ENCODE measurements at regions not wholly inside any gene's neighbourhood (a gene's known extent, or its start where the extent isn't known, plus 50 kb on each side); places are given as distances from the start of the nearest gene placed in this dataset.
A peak's percentile ranks its signal among the peaks of the same experiment; 100 is the strongest.

DNA sequence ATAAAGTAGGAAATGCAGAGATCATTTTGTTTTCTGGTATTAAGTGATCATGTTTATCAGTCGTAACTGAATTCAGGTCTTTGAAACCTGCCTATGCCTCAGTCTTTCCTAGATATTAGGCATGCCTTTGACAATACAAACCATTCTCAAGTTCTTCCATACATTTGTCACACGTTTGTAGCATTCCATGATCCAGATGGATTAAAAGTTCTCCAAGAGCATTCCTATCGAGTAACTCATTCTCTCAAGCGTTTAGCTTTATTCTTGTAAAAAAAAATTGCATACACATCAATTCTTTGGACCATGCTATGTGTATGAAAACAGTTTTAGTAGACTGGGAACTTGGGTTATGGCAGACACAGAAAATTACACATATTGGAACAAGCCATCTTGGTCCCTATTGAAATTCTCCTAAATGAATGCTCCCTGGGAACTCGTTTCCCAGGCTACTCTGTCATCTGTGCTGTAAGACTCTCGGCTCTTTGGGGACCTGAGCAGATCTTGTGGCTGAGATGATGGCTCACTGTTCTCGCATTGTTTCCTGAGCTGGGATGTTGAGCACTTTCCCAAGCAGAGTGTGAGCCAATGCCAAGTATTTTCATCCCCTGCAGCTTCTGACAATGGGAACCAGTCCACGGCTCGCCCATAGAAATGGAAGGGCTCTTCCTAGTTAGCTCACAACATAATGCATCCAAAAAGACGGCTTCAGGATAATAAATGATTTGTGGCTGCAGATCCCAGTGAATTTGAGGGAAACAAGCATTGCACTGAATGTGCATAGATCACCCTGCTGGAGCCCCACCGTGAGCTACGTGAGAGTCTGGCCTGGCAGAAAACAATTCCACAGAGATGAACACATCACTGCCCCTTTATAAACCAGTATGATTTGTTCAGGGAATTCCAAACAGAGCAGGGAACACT is 230.2 kb downstream of the IRX1 start:
- peak; percentile 36 for DNase-seq (ENCODE audit: low read depth)

DNA sequence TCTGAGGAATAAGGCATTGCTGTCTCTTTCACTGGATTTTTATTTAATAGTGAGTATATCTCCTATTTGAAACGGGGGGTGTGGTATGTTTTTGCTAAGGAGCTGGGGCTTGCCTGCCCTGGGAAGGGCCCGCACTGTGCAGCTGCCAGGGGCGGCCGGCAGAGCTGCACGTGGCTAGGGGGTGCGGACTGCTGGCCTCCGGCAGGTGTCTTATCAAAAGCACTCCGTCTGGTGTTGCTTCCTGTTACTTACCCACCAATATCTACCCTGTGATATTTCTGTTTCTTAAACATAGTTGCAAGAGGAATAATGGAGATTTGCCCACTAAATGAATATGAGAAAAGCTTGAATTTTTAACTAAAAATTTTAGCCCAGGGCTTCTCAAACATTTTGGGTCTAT is 232.0 kb downstream of the IRX1 start:
- no peak for DNase-seq (ENCODE audit: low read depth)

DNA sequence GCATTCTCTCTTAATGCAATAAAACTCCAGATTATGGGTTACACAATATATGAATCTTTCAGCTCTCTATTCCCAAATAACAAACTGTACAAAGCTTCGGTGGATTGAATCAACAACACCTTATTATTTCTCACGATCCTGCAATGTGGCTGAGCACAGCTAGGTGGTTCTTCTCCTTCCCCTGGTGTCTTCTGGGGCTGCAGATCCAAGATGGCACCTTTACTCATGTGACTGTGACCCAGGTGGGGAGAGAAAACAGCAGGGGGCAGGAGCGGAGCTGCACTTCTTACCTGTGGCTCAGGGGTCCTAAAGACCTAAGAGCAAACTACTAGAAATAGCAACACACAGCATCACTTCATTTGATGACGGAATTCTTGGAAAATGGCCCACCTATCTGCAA is 233.1 kb downstream of the IRX1 start:
- DNase-seq (ENCODE audit: low read depth) = no peak

DNA sequence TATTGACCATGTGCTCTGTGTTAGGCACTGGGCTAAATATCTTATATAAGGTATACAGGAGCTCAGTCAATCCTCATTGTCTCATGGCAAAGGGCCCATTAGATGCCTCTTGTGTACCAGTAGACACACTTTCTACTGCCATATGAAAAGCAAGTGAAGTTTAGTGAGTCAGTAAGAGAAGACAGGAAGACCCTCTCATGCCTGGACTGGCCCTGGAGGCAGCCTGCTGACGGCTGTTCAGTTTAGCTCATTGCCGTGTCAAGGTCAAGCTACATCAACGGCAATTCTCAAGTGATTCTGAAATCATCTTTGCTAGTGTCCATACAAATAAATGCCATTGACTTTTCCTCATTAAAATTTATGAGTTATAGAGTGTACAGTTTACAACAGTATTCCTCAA is 237.9 kb downstream of the IRX1 start:
- DNase-seq (ENCODE audit: low read depth) = no peak

DNA sequence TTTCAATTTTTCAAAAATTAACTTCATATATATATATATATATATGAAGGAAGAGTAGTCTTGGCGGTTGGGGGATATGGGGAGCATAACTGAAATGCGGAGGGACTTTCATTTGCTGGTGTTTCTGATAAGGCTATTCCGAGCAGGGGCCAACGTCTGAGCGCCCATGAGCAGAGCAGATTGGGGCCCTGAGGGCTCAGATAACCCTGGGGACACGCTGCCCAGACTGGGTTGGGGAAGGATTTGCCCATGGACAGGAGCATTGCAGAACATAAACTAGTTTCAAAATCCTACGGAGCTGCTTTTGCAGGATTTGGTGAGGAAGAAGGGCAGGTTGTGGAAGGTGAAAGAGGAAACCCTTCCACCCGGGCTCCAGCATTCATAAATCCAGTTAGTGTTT is 240.2 kb downstream of the IRX1 start:
- no peak for DNase-seq (ENCODE audit: low read depth)

DNA sequence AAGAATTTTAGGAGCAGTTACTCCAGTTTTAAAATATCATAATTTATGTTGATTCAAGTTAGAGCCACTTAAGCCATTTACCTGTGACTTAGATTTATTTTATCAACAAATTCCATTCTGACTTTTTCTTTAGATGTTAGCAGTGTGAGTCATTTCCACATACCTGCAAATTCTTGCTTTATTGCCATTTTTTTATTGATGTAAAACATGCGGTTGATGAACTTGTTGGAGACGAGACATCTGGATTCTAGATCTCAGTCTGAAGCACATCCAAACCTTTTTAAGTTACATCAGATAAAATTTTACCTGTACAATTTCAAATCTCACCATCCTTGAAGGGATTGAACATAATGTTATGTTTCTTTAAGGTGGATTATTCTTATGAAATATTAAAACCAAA is 240.9 kb downstream of the IRX1 start:
- DNase-seq (ENCODE audit: low read depth) = no peak

DNA sequence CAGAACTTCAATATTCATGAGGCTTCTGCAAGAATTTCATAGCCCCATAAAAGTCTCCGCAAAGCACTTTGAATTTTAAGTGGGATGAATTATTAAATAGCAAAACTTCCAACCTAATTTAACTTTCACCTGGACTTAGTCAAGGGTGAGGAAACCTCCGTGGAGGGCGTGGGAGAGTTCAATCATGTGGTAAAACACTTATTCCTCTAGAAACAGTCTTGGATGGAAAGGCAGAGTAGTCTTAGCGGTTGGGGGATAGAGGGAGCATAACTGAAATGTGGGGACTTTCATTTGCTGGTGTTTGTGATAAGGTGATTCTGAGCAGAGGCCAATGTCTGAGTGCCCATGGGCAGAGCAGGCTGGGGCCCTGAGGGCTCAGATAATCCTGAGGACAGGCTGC is 241.9 kb downstream of the IRX1 start:
- DNase-seq (ENCODE audit: low read depth) = no peak

DNA sequence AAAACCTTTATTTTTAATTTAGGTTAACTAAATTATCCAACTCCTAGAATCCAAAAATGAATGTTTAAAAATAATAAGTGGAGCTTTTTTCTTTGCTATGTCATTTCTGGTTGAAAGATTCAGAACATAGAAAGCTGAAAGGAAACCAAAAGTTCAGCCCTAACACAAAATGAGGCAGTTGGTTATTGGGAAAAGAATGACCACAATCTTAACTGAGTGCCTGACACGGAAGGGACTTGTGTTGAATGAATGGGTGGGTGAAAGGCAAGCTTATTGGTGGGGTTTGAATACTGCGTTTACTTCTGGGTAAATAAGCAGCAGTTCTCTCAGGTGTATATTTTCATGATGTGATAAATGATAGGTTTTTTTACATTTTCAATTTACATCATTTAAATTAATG is 243.5 kb downstream of the IRX1 start:
- no peak for DNase-seq (ENCODE audit: low read depth)

DNA sequence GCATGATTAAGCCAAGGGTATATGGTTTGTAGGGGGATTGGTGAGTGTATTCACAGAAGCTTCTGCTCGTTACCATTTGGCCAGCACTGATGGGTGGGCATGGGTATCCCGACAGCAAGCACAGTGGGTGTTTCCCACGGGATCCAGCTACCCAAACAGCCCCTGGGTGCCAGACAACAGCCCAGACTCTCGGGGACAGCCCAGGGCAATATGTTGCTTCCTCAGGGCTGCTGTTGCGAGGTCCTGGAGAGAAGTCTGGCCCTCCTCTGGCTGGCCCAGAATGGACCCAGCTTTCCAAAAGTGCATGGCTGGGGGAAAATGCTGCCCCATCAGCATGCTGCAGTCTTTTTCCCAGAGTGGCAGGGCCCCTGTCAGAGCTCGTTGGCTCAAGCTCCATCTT is 247.0 kb downstream of the IRX1 start:
- no peak for DNase-seq (ENCODE audit: low read depth)

DNA sequence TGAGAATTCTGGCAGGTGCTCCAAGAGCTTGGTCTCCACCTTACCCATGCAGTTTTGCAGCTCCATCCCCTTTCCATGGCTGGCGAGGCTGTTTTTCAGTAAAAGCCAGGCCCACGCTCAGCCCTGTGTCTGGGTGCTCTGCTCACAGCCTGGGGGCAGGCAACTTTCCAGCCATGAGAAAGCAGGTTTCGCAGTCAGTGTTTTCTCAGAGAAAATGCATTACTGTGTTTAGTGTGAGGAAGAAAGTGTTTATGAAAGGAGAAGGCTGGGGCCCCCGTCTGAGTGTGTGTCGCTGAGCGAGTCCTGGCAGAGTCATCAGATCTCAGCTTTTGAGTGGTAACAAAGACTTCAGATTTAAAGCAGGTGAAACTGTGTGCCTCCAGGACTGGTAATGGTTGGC is 248.1 kb downstream of the IRX1 start:
- no peak for DNase-seq (ENCODE audit: low read depth)

DNA sequence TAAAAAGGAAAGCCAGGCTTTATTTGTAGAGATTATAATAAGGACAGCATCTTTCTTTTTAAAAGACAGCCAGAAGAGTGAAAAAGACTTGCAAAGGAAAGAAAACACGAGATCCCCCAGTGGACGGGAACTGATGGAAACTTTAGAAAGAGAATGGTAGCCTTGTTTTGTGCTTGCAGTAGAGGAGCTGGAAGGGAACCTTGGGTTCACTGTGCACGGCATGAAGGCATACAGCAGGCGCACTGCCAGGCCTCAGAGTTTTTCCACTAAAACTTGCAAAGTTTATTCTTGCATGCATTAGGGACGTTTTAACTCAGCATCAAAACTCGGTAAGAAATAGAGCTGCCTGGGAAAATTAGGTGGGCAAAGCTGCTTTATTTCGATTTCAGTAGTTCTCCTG is 248.6 kb downstream of the IRX1 start:
- no peak for DNase-seq (ENCODE audit: low read depth)

DNA sequence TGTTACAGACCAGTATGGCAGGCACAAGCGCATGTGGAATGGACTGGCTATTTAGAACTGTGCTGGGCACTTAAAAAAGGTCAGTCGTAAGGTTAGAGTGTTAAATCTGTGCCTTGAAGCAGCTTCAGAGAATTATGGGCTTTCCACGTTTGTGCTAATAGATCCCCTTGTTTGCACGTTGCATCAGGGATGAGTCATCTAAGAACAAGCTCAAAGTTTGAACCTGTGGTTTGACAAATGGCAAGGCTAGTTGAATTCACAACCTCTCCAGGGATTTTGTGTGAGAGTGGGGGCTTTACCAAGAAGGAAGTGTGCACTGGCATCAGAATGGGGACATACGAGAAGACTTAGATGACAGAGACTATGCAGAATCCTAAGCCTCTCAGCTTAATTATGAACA is 249.6 kb downstream of the IRX1 start:
- peak; percentile 41 for DNase-seq (ENCODE audit: low read depth)

DNA sequence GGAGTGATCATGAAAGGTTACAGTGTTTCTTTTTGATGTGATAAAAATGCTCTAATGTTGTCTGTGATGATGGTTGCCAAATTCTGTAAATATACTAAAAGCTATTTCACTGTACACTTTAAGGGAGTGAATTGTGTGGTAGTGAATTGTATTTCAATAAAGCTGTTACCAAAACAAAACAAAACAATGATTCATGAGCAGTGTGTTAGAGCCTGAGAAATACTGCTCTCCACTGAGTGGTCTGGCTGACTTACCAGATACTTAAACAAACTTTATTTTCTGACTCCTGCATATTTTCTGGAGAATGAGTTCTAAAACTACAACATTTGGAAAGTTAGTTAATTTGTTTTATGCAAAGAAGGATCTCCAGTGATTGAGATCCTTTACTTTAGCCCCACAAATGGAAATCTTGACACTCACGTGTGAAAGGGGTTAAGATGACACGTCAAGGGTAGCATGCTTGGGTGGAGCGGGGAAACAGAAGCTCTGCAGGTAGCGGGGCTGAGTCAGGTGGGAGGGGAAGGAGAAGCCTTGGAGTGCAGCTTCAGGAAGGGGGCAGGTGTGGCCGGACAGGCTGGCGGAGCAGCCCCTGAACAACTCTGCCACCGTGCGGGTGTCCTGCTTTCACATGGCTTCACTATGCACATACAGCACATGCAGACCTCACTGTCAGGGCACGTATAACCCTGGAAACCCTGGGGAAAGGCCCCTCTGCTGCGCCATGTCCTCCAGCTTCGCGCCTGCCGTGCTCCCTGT is 256.7 kb downstream of the IRX1 start:
- peak; percentile 41 for DNase-seq (ENCODE audit: low read depth)

DNA sequence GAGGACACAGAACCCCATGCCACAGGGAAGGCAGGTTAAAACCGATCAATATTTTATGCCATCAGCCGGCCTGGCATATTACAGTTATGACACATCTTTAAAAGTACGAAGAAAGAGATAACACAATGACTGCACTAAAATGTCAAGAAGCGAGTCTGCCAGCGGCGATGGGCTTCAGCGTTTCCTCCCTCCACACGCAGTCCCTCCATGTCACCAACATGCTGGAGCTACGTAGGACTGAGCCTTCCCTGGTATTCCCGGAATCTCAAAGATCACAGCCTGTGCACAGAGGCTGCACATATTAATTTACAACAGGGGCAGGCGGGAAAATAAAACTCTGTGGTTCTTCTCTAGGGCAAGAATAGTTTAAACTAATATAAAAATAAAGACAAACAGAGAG is 257.7 kb downstream of the IRX1 start:
- DNase-seq (ENCODE audit: low read depth) = peak; percentile 25

DNA sequence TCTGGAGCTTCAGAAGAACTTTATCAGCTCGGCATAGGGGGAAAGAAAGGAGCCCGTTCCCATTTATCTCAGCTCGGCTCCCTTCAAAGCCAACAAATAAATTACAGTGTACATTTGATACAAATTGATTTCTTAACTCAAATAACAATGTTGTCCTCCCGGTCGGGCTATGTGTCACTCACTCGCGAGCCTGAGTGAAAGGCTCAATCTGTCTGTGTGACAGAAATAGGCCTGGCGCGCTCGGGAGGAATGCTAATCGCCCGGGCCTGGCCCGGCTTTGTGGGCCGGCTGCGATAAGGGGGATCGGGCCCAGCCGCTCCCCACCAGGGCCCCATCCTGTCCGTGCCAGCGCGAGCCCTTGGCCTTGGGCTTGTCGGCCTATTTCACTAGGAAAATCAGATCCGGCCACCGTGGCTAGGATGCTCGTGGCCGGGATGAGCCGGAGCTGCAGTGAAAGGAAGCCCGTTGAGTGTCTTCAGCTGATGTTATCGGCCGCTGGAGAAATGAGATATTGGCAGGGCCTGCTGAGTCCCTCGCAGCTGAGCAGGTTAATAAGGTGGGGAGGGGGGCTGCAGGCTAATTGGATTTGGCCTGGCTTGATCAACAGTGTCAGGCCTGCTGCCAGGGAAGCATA is 258.7 kb downstream of the IRX1 start:
- no peak for DNase-seq (ENCODE audit: low read depth)

DNA sequence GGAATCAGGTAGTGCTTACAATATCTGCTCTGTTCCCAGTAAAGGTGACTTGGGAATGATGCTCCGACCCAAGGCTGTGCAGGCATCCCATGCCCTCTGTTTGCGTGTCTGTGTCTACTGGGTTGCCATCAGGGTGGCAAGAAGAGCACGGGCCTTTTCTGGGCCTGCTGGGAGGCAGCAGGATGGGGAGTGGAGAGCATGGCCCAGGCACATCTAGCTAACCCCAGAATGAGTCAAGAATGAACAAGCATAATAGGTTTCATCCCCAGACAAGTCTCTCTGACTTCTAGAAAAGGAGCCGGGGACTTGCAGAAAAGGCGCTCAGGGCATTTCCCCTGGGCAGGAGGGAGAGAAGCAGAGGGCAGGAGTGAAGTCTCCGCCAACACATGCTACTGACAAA is 260.4 kb downstream of the IRX1 start:
- DNase-seq (ENCODE audit: low read depth) = no peak

DNA sequence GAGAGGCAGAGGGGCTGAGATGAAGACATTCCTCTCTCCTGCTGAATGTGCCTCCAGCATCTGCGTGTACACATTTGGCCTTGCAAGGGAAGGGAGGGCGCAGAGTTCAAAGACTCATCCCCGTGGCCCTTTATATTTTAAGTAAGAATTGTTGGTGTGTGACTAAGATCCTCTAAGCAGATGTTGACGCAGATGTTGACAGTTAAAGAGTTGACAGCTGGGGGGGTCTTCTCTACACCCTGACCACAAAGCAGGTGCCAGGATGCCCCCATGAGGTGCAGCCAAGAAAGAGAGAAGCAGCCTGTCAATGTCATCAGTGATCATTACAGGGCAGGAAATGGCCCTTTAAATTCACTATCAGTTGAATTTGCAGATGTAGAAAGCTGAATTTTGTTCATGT is 262.9 kb downstream of the IRX1 start:
- DNase-seq (ENCODE audit: low read depth) = peak; percentile 16

DNA sequence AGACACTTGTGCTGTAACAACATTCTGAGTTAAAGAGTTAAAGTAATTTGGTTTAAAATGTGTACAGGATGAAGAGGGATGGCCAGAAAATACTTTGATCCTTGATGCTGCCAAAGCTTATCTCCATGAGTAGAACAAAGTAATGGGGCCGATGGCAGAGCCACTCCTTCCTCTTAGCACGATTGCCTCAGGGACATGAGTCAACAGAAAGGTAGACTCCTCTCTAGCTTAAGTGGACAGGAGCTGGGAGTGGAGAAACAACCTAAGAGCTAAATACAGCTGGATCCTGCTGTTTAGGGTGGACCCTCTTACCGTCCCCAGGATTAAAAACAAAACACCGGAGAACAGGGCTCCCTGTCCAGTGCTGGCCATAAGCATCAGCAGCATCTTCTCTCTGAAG is 267.3 kb downstream of the IRX1 start:
- DNase-seq (ENCODE audit: low read depth) = peak; percentile 34

DNA sequence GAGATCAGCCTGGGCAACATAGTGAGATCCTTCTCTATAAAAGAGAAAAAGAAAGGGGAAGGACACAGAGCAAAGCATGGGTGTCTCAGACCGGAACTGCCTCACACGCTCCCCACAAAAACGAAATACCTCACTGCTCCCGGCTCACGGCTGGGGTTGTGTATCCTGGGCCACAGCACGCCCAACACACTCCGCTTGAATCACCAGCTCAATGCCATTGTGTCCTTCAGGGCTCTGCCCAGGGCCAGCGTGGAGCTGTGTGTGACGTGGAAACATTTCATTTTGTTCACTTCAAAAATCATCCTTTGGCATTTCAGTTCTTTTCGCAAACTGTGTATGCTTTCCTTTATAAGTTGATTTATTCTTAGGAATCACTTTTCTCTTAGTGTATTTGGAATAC is 279.5 kb downstream of the IRX1 start:
- no peak for DNase-seq (ENCODE audit: low read depth)

DNA sequence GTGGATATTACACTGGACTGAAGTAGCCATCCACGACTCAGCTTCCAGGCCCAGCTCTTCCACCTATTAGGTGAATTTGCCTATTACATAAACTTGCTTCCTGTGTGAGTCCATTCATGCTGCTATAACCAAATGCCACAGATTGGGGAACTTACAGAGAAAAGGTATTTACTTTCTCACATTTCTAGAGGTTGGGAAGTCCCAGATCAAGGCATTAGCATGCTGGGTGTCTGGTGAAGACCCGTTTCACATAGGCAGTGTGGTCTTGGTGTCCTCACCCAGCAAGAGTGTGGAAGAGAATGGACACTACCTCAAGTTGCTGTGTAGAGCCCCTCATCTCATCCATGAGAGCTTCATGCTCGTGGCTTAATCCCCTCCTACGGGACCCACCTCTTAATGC is 282.6 kb downstream of the IRX1 start:
- DNase-seq (ENCODE audit: low read depth) = no peak

DNA sequence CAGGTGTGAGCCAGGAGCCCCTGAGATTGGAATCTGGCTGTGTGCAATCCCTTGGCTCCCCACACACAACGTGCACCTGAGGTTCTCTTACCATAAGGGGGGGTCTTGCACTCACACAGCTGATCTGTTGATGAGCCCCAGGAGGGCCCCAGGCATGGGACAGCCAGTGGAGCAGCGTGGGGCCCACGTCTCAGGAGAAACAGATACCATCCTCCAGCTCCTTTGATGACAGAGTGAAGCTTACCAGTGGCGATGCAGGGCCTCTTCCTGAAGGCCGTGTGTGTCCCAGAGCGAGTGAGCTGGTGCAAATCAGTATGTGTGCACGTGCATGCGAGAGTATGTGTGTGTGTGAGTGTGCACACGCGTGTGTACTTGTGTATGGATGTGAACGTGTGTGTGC is 287.4 kb downstream of the IRX1 start:
- no peak for DNase-seq (ENCODE audit: low read depth)

DNA sequence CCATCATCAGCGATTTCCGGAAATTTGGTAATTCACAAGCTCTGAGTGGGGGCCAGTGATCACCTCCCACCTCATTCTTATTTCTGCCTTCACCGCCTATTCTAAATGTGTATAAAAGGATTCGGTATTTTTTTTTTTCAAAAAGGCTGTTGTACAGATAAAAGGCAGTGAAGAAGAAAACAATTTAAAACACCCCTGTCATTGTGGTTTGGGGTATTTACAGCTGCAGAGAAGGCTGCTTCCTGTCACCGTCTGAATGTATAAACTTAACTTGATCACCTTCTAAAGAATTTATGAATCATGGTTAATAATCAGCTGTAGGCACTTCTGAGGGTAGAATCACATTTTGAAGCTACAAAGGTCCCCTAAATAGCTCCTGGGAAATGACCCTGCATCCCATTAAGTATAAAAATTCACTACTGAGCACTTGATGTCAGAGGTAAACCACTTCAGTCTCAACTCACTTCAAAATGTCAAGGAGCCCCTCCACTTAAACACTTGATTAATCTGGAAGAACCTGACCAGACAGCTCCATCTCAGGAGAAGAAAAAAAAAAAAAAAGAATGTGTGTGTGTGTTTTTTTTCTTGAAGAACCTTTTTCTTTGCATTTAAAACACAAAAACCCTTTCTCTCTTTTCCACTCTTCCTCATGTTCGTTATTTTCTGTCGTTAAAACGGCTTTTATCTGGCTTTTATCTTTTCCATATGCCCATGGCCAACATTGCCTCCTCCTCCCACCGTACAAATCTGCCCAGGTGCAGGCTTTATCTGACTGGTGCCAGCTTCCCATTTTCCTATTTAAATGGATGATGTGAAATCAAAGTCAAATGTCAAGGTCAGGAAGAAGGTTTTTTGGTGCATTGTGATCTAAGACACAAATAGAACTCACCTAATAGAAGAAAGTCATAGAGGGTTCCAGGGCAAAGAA is 291.2 kb downstream of the IRX1 start:
- peak; percentile 37 for DNase-seq (ENCODE audit: low read depth)
